ENCODE measurements at regions not wholly inside any gene's neighbourhood (a gene's known extent, or its start where the extent isn't known, plus 50 kb on each side); places are given as distances from the start of the nearest gene placed in this dataset.
"Not testable (repeated sequence)": the region's sequence is repeated elsewhere in the genome, so short reads cannot be mapped to it uniquely, and the experiment has no call there.

DNA sequence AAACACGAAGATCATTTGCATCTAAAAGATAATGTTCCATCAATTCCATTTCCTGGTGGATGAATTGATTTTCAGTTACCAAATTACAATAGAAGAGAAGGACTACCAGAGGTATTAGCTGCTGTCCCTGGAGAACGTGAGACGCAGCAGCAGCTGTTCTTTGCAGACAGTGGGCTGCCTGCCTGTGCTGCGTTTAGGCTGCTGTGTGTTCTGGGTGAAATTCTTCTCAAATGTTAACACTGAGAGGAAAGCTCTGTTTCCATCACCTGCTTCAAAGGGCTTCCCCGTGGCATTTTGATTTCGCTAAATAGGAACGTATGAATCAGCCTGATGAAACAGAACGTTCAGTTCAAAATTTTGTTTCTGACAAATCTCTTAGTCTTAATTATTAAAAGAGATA lies 362.2 kb downstream of the C6orf118 start:
- peaks cover 0 to 14% of the 10 kb centered on the region in 2 donors for H3K9me3 Mint-ChIP-seq
- H3K27me3 Mint-ChIP-seq = no peaks in the 10 kb centered on the region
- DNase-seq = no peak
- H3K4me3 Mint-ChIP-seq = no peak overlapping the region
- ATAC-seq = no peak
- no peak overlapping the region for H3K27ac Mint-ChIP-seq
- H3K4me1 Mint-ChIP-seq = no peaks in the 10 kb centered on the region

DNA sequence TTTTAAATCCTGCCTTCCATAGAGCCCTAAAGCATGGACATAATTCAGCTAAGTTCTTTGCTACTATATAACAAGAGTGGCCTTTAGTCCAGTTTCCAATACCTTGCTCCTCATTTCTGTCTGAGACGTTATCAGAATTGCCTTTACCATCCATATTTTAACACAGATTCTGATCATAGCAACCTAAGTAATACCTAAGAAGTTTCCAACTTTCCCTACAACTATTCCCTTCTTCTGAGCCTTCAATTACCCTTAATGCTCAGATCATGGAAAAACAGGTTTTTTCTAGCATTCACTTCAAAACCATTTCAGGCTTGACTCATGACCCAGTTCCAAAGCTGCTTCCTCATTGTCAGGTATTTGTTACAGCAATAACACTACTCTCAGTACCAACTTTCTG lies 367.1 kb downstream of the C6orf118 start:
- no peak overlapping the region for H3K27ac Mint-ChIP-seq
- no peak for ATAC-seq
- no peaks in the 10 kb centered on the region for H3K27me3 Mint-ChIP-seq
- DNase-seq = no peak
- no peak overlapping the region for H3K4me3 Mint-ChIP-seq
- H3K9me3 Mint-ChIP-seq = peaks cover 5 to 7% of the 10 kb centered on the region in 2 donors
- H3K4me1 Mint-ChIP-seq = no peaks in the 10 kb centered on the region

DNA sequence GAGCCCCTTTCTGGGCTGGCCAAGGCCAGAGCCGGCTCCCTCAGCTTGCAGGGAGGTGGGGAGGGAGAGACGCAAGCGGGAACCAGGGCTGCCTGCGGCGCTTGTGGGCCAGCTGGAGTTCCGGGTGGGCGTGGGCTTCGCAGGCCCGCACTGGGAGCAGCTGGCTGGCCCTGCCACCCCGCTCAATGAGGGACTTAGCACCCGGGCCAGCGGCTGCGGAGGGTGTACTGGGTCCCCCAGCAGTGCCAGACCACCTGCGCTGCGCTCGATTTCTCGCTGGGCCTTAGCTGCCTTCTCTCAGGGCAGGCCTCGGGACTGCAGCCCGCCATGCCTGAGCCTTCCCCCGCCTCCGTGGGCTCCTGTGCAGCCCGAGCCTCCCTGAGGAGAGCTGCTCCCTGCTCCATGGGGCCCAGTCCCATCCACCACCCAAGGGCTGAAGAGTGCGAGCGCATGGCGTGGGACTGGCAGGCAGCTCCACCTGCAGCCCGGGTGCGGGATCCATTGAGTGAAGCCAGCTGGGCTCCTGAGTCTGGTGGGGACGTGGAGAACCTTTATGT lies 376.1 kb downstream of the C6orf118 start:
- not testable (repeated sequence) for H3K27ac Mint-ChIP-seq, H3K27me3 Mint-ChIP-seq, DNase-seq, H3K9me3 Mint-ChIP-seq, H3K4me3 Mint-ChIP-seq, H3K4me1 Mint-ChIP-seq, ATAC-seq

DNA sequence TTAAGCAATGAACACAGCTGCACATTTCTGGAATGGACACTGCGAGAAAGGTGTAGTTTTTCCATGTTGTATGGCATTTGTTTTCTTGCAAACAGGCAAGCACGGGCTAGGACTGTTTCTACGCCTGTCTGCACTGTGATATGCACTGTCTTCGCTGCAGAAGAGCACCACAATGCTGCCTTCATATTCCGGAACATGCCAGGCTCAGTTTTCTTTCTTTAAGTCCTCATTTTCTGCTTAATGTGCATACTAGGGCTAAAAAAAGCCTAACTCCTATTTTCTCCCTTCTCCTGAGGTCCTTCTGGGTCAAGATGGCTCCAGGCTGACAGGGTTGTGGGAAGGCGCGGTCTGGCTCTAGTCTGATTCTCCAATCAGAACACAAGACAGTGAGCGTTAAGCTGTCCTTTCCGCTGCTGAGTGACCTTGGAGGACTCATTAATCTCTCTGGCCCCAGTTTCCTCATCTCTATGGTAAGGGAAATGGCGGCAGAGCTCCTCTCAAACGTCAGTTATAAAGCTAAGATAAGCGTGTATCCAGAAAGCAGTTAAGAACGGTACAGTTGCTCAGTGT lies 379.9 kb downstream of the C6orf118 start:
- ATAC-seq (no peak), DNase-seq (no peak)
- H3K4me1 Mint-ChIP-seq = no peaks in the 10 kb centered on the region
- no peak overlapping the region for H3K27ac Mint-ChIP-seq
- H3K27me3 Mint-ChIP-seq = no peaks in the 10 kb centered on the region
- no peak overlapping the region for H3K4me3 Mint-ChIP-seq
- H3K9me3 Mint-ChIP-seq = no peaks in the 10 kb centered on the region

DNA sequence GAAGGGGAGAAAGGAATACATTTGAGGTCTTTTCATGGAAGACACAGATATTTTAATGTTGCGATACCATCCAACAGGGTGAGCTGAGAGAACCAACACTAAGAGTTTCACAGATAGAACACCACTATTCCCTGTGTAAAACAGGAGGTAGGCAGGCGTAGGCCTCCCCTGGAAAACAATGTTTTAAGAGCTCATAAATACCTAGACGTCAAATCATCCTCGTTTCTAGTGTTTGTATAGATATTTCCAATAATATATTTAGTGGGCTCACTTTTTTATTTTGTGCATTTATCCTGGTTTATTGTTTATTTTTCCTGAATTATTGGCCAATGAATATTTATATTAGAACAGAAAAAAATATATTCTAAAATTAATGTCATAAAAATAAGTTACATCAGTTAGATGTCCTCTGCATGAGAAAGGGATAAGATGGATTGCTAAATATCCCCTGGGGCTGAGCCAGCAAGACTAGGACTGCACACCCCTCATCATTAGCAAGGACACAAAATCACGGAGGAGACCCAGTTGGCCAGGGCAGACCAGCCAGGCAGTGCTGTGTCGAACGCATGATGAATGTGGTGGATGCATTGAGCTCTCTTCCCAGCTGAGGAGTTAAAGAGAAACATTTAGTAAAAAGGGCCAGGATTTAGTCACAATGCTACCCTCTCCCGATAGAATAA lies 380.5 kb downstream of the C6orf118 start:
- no peak overlapping the region for H3K27ac Mint-ChIP-seq
- no peaks in the 10 kb centered on the region for H3K27me3 Mint-ChIP-seq
- DNase-seq (no peak), ATAC-seq (no peak)
- H3K4me3 Mint-ChIP-seq = no peak overlapping the region
- no peaks in the 10 kb centered on the region for H3K9me3 Mint-ChIP-seq
- no peaks in the 10 kb centered on the region for H3K4me1 Mint-ChIP-seq

DNA sequence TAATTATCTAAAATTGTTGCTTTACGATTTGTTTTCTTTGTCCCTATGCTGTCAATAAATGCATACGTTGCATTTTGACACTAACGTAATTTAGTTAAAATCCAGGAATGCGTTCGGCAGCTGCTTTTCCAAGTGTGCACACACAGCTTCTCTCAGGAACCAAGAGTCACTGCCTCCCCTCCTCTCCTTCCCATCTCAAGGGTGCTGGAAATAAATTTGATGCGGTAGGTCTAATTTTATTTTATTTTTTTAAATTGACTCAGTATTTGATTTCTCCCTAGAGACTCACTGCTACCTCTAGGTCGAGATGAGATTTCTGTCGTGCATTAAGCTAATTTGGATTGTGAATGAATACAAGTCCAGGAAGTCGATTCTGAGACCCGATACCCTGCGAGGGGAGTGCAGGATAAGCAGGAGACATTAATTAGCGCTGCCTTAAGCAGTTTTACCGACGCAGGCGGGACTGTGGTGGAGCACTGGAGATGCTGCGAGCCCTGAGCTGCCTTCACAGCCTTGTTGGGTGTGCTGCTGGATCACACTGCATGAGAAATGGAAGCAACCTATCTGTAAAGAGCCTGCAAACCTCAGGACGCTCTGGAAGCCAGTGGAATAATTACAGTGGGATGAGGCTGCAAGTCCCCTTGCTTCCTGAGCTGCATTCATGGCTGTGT lies 381.2 kb downstream of the C6orf118 start:
- H3K4me1 Mint-ChIP-seq = no peaks in the 10 kb centered on the region
- DNase-seq (no peak), ATAC-seq (no peak)
- H3K27ac Mint-ChIP-seq = no peak overlapping the region
- H3K9me3 Mint-ChIP-seq = no peaks in the 10 kb centered on the region
- no peaks in the 10 kb centered on the region for H3K27me3 Mint-ChIP-seq
- H3K4me3 Mint-ChIP-seq = no peak overlapping the region

DNA sequence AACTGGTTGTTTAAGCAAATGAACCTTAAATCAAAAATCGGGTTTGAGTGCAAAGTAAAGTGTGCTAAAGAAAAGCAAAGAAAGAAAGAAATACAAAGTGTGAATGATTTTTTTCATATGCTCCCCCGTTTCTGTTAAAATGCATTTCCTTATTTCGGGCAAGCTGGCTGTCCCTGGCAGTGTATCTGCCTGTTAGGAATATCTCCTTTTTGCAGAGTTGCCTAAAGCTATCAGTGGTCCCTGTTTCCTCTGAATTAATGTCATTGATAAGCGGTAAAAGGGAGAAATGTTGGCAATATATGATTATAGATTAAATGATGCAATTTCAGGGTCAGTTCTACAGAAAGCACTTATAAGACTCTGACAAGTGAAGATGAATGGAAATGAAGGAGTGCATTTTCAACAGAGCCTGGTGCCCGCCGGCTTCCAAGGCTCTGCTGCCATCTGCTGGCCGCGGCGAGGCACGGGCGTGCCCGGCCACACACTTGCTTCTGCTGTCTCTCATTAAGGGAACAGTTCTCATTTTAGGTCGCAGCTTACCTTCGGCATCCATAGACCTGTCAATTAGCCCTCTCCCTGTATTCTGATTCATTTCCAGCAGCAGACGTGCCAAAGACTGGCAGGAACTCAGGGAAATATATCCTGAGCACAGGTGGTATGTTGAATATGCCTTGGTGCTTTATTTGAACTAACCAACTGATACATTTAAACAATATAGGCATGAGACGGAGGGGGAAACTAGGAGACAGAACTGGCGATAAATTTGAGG lies 381.9 kb downstream of the C6orf118 start:
- H3K27ac Mint-ChIP-seq = no peak overlapping the region
- peak; percentile 45 to 46 for DNase-seq
- no peaks in the 10 kb centered on the region for H3K27me3 Mint-ChIP-seq
- ATAC-seq = peak; percentile 76
- no peaks in the 10 kb centered on the region for H3K4me1 Mint-ChIP-seq
- H3K4me3 Mint-ChIP-seq = no peak overlapping the region
- H3K9me3 Mint-ChIP-seq = no peaks in the 10 kb centered on the region

DNA sequence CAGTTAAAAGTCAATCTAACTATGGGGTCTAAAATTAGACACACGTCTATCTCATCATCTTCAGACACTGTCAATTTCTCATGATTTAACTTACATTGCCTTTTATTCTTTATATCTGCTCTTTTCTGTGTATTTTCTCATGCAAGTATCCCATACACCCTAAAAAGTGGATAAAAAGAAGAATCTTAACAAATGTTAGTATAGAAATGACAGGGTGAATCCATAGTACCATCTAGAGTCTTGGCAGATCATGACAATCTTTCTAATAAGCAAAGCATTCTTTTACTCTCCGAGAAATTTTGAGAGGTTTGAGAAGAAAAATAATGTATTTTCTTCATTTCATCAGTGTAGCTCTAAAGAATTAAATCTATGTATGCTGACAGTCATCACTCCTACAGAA lies 382.7 kb downstream of the C6orf118 start:
- Mint-ChIP-seq H3K27me3 (no peaks in the 10 kb centered on the region), H3K27ac (no peak overlapping the region), H3K9me3 (no peaks in the 10 kb centered on the region), H3K4me3 (no peak overlapping the region), H3K4me1 (no peaks in the 10 kb centered on the region)
- no peak for DNase-seq
- ATAC-seq = no peak

DNA sequence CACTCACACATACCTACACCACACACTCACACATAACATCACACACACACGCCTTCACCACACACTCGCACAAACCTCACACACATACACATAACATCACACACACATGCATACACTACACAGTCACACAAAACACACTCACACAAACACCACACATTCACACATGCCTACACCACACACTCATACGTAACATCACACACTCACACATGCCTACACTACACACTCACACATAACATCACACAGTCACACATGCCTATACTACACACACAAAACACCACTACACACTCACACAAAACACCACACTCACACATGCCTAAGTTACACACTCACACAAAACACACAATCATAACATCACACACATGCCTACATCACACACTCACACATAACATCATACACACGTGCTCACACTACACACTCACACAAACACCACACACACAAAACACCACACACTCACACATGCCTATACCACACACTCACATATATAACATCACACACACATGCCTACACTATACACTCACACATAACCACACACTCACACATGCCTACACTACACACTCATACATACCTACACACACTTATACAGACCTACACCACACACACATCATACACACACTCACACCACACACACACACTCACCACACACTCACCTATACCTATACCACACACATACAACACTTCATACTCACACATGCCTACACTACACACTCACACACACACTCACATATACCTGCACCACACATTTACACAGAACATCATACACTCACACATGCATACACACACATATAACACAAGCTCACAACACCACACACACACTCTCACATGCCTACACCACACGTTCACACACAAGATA lies 383.5 kb downstream of the C6orf118 start:
- no peaks in the 10 kb centered on the region for H3K27me3 Mint-ChIP-seq

DNA sequence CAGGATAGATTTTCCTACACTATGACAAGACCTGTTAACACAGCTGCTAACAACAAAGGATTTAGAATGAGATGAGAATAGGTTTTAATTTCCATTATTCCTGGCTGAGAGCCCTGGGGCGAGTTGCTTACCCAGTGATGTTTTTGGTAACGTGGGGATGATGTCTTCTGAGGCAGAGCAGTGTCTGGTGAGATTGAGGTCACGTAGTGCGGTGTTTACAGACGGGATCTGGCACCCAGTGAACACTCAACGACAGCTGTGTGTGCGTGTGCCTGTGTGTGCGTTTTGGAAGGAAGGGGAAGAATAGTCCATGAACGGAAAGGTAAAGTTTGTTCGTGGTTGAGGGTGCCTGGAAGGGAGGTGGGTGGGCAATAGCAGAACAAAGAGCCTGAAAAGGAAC lies 384.7 kb downstream of the C6orf118 start:
- DNase-seq (no peak), ATAC-seq (no peak)
- H3K4me3 Mint-ChIP-seq = no peak overlapping the region
- no peaks in the 10 kb centered on the region for H3K27me3 Mint-ChIP-seq
- no peak overlapping the region for H3K27ac Mint-ChIP-seq
- no peaks in the 10 kb centered on the region for H3K4me1 Mint-ChIP-seq
- H3K9me3 Mint-ChIP-seq = no peaks in the 10 kb centered on the region

More for the DNA sequence above, 383.5 kb downstream of the C6orf118 start:
- ATAC-seq (peak; percentile 38), DNase-seq (no peak)
- no peak overlapping the region for H3K27ac Mint-ChIP-seq
- no peaks in the 10 kb centered on the region for H3K9me3 Mint-ChIP-seq
- H3K4me3 Mint-ChIP-seq = no peak overlapping the region
- no peaks in the 10 kb centered on the region for H3K4me1 Mint-ChIP-seq

DNA sequence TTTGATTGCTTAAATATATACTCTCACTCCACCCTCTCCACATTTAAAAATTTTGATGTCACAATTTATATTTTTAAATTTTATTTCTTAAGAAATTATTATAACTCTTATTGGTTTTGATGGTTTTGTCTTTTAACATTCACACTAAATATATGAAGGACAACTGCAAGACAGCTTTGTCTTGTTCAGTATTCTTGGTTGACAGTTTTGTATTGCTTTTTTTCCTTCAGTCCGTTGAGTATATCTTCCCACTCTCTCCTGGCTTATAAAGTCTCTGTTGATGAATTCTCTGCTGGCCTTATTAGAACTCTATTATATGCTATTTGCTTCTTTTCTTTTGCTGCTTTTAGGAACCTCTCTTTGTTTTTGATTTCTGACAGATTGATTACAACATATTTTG lies 392.2 kb downstream of the C6orf118 start:
- Mint-ChIP-seq H3K27ac (no peak overlapping the region), H3K27me3 (no peaks in the 10 kb centered on the region), H3K9me3 (peaks cover 0 to 7% of the 10 kb centered on the region in 2 donors), H3K4me1 (no peaks in the 10 kb centered on the region), H3K4me3 (no peak overlapping the region)
- no peak for ATAC-seq
- no peak for DNase-seq

DNA sequence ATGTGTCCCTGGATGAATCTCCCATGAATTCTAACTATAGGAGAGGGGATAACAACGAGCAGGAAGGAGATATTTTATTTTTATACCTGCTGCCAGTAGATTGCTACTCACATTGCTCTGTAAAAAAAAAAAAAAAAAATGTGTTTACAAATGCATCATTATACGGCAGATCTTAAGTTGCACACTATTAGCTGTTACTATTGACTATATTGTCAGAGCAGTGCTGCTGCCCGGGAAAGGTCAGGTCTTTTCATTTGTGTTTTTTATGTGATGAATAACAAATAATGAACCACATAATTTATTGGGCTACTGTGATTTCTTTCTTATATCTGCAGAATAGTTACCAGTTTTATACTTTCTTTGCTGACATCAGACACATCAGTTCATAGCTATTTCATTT lies 393.3 kb downstream of the C6orf118 start:
- DNase-seq (no peak), ATAC-seq (no peak)
- no peaks in the 10 kb centered on the region for H3K27me3 Mint-ChIP-seq
- peaks cover 0 to 7% of the 10 kb centered on the region in 2 donors for H3K9me3 Mint-ChIP-seq
- no peak overlapping the region for H3K4me3 Mint-ChIP-seq
- H3K27ac Mint-ChIP-seq = no peak overlapping the region
- H3K4me1 Mint-ChIP-seq = no peaks in the 10 kb centered on the region

DNA sequence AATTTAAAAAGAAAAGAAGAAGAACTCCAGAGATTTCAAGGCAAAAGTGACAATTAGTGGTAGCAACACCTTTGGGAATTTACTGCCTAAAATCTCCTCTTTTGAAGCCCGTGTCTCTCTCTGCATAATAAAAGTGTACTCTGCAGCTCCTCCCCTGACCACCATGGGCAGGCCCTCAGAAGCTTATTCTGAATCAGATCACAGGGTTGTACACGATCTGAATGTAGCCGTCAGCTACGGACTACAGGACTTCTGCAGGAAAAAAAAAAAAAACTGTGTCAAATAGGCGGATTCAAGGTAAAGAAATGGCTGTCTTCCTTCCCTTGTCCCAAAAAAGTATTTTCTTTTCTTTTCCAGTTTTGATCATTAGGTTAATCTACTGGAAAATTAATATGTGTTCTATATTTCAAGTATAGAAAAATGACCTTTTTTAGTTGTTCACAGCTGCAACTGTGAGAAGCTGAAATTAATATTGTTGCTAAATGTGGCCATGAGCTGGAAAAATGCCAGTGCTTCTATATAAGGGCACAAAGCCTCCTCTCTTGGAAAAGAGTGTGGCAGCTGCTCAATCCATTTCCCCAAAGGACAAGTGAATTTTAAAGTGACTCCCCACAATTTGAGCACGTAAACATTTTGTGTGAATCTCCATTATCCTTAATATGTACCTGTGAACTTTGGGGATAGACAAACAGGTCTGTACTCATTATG lies 397.4 kb downstream of the C6orf118 start:
- Mint-ChIP-seq H3K4me3 (no peak overlapping the region), H3K4me1 (no peaks in the 10 kb centered on the region), H3K27me3 (no peaks in the 10 kb centered on the region), H3K9me3 (peaks cover 0 to under 1% of the 10 kb centered on the region in 2 donors), H3K27ac (no peak overlapping the region)
- ATAC-seq = no peak
- no peak for DNase-seq

DNA sequence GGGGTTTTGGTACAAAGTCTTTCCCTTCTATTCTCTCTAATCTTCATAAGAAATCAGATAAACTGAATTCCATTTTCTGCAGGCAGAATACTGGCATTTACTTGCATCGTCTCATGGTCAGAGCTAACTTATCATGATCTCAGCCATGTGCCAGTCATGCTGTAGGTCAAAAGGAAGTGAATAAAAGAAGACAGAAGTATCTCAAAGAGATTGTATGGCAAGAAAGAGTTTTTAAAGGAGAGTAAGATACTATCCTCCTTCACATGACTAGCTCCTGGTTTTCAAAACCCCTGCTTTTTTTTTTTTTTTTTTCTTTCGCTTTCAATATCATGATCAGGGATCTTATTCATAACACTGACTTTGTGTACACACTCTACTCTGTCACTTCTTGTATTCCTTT lies 398.3 kb downstream of the C6orf118 start:
- H3K4me3 Mint-ChIP-seq = no peak overlapping the region
- no peak overlapping the region for H3K27ac Mint-ChIP-seq
- no peaks in the 10 kb centered on the region for H3K9me3 Mint-ChIP-seq
- ATAC-seq (no peak), DNase-seq (no peak)
- no peaks in the 10 kb centered on the region for H3K27me3 Mint-ChIP-seq
- no peaks in the 10 kb centered on the region for H3K4me1 Mint-ChIP-seq

Data from stimulated activated naive CD8-positive, alpha-beta T cell treated with anti-CD3 and anti-CD28 coated beads, Interleukin-15, amount 100 ng/mL, for 72 hours (primary cell).